Fibroblast of lung (primary cell): ENCODE measurements at regions not wholly inside any gene's neighbourhood (a gene's known extent, or its start where the extent isn't known, plus 50 kb on each side); places are given as distances from the start of the nearest gene placed in this dataset.

ENCODE experiments used
- EZH2 ChIP-seq: IDR thresholded peaks from 2 replicates; pipeline ENCODE4 v1.5.1; 2012; ENCODE audit warnings: low read length, control low read depth, mild to moderate bottlenecking; ENCODE audit errors: missing control alignments
- TF ChIP-seq, protein P1 (sequence below), 2 donors: IDR thresholded peaks in 1 of 2; conservative IDR thresholded peaks in 1 of 2; 1 replicate in 1 of 2; 2 replicates in 1 of 2; pipeline ENCODE4 v1.5.1; 2011 to 2012; ENCODE audit warnings: low read length in 2 of 2, control low read depth in 1 of 2, inconsistent platforms in 1 of 2, low read depth in 1 of 2, mild to moderate bottlenecking in 1 of 2

- TF ChIP-seq, protein P1, sequence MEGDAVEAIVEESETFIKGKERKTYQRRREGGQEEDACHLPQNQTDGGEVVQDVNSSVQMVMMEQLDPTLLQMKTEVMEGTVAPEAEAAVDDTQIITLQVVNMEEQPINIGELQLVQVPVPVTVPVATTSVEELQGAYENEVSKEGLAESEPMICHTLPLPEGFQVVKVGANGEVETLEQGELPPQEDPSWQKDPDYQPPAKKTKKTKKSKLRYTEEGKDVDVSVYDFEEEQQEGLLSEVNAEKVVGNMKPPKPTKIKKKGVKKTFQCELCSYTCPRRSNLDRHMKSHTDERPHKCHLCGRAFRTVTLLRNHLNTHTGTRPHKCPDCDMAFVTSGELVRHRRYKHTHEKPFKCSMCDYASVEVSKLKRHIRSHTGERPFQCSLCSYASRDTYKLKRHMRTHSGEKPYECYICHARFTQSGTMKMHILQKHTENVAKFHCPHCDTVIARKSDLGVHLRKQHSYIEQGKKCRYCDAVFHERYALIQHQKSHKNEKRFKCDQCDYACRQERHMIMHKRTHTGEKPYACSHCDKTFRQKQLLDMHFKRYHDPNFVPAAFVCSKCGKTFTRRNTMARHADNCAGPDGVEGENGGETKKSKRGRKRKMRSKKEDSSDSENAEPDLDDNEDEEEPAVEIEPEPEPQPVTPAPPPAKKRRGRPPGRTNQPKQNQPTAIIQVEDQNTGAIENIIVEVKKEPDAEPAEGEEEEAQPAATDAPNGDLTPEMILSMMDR (conservative IDR thresholded peaks at IDR 0.05 in 1 of 2, IDR thresholded peaks at IDR 0.05 in 1 of 2; ENCODE audit: low read depth in 1 of 2, low read length in 2 of 2): no peak
- no peak for TF ChIP-seq EZH2
These were observed 183.4 kb upstream of the FN1 start for GRCh38 chr2:215619022-215619958.
